ENCODE measurements at regions not wholly inside any gene's neighbourhood (a gene's known extent, or its start where the extent isn't known, plus 50 kb on each side); places are given as distances from the start of the nearest gene placed in this dataset.

DNA sequence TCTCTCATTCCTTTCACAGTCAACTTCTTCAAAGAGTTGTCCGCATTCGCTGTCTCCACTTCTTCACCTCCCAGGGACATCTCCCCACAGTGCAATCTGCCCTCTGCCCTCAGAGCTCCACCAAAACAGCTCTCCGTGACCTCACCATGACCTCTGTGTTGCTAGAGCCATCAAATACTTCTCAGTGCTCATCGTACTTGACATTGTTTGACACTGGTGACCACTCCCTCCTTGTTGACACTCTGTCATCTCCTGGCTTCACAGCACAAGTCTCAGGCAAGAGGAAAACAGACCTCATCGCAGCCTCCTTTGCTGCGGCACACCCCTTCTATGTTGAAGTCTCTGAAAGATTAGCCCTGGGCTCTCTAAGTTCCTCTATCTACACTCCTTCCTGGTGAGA, 90.5 kb upstream of the CCDC160 start:
- no peak overlapping the region for H3K4me3 ChIP-seq
- no peak for DNase-seq (ENCODE audit: low spot score in 2 of 2)
- H3K27me3 ChIP-seq, result no peaks in the 10 kb centered on the region
- H3K4me1 ChIP-seq, result peaks cover 3% of the 10 kb centered on the region
- TF ChIP-seq EP300 (IDR thresholded peaks at IDR 0.05), result no peak
- TF ChIP-seq POLR2AphosphoS5 (IDR thresholded peaks at IDR 0.05), result no peak
- TF ChIP-seq POLR2A (IDR thresholded peaks at IDR 0.05), result no peak
- no peak for TF ChIP-seq CTCF (IDR thresholded peaks at IDR 0.05)
- WGBS, result 76% methylated on average over 6 of the region's 6 CpGs
- no peaks in the 10 kb centered on the region for H3K36me3 ChIP-seq
- H3K9me3 ChIP-seq, result no peaks in the 10 kb centered on the region
- no peak overlapping the region for H3K27ac ChIP-seq

- H3K4me1 ChIP-seq, result peaks cover 3% of the 10 kb centered on the region
- no peaks in the 10 kb centered on the region for H3K9me3 ChIP-seq
- no peaks in the 10 kb centered on the region for H3K36me3 ChIP-seq
- no peak overlapping the region for H3K27ac ChIP-seq
- TF ChIP-seq POLR2A (IDR thresholded peaks at IDR 0.05) (no peak), POLR2AphosphoS5 (IDR thresholded peaks at IDR 0.05) (no peak), EP300 (IDR thresholded peaks at IDR 0.05) (no peak), CTCF (IDR thresholded peaks at IDR 0.05) (no peak)
- no peaks in the 10 kb centered on the region for H3K27me3 ChIP-seq
- peak overlapping the region; percentile 9 for H3K4me3 ChIP-seq
- DNase-seq (ENCODE audit: low spot score in 2 of 2), result no peak
- 56% methylated on average over 9 of the region's 9 CpGs for WGBS
Observed at GRCh38 chrX:134148172-134148692, 88.8 kb upstream of the CCDC160 start.

DNA sequence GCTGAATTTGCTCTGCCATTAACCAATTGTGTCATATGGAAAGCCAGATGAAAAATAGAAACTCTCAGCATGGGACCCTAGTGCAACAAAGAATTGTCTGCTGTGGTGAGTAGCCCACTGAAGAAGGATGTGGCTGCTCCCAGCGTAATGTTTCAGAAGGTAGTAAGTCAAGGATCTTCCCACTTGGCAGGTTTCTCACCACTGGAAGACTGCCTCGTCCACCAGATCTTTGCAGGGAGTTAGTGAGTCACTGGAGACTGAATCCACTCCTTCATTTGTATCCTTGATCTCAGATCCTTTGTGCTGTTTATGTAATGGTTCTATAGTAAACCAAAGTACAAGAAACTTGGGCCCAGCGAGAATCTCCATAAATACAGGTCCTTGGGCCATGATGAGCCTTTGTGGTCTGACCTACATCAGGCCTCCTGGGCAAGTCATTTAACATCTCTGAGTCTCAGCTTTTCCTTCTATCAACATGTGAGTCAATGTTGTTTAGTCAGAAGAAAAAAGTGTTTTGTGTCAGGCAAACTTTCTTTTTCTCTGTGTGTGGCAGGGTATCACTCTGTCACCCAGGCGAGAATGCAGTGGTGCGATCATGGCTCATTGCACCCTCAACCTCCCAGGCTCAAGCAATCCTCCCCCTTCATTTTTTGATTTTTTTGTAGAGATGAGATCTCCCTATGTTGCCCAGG, 78.0 kb upstream of the CCDC160 start:
- Histone ChIP-seq H3K27me3 (no peaks in the 10 kb centered on the region), H3K4me3 (no peak overlapping the region), H3K4me1 (no peaks in the 10 kb centered on the region), H3K36me3 (no peaks in the 10 kb centered on the region), H3K9me3 (no peaks in the 10 kb centered on the region), H3K27ac (no peak overlapping the region)
- TF ChIP-seq CTCF (IDR thresholded peaks at IDR 0.05), result no peak
- 75% methylated on average over 5 of the region's 5 CpGs for WGBS
- no peak for DNase-seq (ENCODE audit: low spot score in 2 of 2)

GRCh38 chrX:134161162-134161561, 75.8 kb upstream of the CCDC160 start:
- no peak overlapping the region for H3K4me3 ChIP-seq

GRCh38 chrX:134162032-134162431, 75.0 kb upstream of the CCDC160 start:
- Histone ChIP-seq H3K9me3 (no peaks in the 10 kb centered on the region), H3K27ac (no peak overlapping the region), H3K27me3 (no peaks in the 10 kb centered on the region), H3K4me3 (no peak overlapping the region), H3K36me3 (no peaks in the 10 kb centered on the region), H3K4me1 (no peaks in the 10 kb centered on the region)
- DNase-seq (ENCODE audit: low spot score in 2 of 2), result no peak
- TF ChIP-seq EP300 (IDR thresholded peaks at IDR 0.05) (no peak), POLR2A (IDR thresholded peaks at IDR 0.05) (no peak), POLR2AphosphoS5 (IDR thresholded peaks at IDR 0.05) (no peak), CTCF (IDR thresholded peaks at IDR 0.05) (no peak)

More at GRCh38 chrX:134161162-134161561, 75.8 kb upstream of the CCDC160 start:
- Histone ChIP-seq H3K27ac (no peak overlapping the region), H3K36me3 (no peaks in the 10 kb centered on the region), H3K9me3 (no peaks in the 10 kb centered on the region), H3K4me1 (no peaks in the 10 kb centered on the region), H3K27me3 (no peaks in the 10 kb centered on the region)
- 66% methylated on average over 2 of the region's 2 CpGs for WGBS
- DNase-seq (ENCODE audit: low spot score in 2 of 2), result no peak
- TF ChIP-seq EP300 (IDR thresholded peaks at IDR 0.05), result no peak
- TF ChIP-seq CTCF (IDR thresholded peaks at IDR 0.05), result no peak
- no peak for TF ChIP-seq POLR2AphosphoS5 (IDR thresholded peaks at IDR 0.05)
- no peak for TF ChIP-seq POLR2A (IDR thresholded peaks at IDR 0.05)
